ENCODE measurements at regions not wholly inside any gene's neighbourhood (a gene's known extent, or its start where the extent isn't known, plus 50 kb on each side); places are given as distances from the start of the nearest gene placed in this dataset.

DNA sequence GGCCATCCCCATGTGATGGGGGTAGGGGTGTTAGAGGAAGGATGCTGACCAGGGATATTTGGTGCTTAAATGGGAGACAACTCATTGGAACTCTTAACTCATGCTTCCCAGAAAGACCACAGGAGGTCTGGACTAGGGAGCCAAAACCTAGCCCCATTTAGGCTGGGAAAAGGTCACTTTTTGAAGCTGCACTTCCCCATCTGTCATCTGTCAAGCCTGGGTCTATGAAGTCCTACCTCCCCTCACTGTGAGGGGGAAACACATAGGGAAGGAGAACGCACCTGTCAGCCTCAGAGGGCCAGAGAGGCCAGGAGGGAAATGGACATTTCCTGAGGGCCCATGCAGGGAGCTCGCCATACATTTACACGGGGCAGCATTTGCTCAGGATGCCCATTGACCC lies 321.0 kb downstream of the BCL11B start:
- H3K4me3 ChIP-seq (ENCODE audit: low read depth, low read length), result no peak overlapping the region

DNA sequence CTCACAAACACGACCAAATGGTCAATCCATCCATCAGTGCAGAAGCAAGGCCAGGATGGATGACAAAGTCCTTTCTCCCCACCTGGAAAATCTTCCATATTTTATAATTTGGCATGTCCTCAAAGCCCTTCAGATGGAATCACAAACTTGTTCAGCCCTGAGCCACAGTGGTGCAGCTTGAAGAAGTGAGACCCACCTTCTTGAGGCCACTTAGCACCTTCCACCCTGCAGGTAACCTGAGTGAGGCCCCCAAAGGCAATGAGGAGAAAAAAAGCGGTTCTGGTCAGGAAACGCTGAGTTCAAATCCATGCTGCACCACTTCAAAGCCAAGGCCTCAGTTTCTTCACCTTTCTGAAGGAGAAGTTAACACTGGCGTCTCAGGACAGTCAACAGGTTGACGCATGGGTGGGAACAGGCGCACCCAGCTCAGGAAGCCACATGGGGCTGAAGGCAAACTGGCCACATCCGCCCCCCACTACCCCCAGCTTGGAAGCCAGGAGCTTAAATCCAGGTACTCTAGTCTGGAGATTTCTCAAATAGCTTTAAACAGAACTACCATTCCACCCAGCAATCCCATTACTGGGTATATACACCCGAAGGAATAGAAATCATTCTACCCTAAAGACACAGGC lies 320.4 kb downstream of the BCL11B start:
- H3K4me3 ChIP-seq (ENCODE audit: low read depth, low read length), result no peak overlapping the region

GRCh38 chr14:98952593-98953350 lies 319.2 kb downstream of the BCL11B start:
- H3K4me3 ChIP-seq (ENCODE audit: low read depth, low read length), result no peak overlapping the region

DNA sequence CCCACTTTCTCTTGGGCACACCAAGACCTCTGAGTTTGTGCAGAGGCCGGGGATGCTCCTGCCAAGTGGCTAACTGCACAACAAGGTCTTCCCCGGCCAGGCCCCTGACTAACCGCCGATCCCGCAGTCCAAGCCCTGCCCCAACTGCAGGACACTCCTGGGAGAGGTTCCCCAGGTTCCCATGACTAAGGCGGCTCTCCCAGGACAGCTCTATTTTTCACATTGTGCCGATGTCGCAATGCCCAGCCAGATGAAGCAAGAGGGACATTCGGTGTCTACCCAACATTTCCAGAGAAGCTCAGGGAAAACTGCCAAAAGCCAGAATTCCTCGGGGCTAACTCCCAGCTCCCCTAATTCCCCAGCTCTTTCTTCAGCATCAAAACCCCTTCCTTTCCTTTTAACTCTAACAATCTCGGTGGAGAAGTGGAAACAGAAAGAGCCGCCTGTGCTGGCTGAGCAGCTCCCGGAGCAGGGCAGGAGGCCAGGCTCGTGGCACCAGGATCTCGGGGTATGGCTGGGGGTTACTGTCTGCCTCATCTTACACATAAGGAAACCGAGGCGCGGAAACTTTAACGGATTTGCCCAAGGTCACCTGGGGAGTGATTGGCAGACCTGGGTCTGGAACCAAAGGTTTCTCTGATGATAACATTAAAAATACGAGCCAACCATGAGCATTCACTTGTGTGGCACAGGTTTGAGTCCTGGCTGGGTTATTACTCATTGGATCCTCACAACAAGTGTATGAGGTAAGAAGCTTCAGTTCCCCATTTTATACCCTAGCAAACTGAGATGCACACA lies 318.2 kb downstream of the BCL11B start:
- H3K4me3 ChIP-seq (ENCODE audit: low read depth, low read length), result no peak overlapping the region

DNA sequence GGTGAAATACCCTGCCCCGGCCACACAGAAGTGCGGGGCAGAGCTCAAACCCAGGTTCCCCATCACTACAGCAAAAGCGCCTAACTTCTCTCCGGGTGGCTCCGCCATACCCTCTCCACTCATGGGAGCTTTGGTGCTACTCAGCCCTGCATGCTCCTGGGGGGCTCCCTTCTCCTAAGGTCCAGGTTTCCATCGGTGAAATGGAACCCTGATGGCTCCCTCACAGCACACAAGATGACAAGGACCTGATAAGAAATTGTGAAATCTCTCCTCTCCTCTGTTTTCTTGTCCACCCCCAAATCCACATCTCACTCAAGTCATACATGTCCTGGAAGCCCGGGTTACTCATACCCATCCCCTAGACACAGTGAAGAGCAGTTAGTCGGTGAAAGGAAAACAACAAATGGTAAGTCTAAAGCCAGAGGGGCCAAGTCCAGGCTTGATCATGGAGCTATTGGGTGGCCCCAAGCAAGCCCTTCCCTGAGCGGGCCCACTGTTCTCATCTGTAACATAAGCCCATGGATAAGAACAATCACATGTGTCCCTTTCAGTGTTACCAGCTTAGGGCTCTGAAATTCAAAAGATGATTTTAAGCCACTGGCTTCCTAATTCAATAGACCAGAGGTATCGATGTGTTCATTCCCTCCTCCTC lies 317.5 kb downstream of the BCL11B start:
- no peak overlapping the region for H3K4me3 ChIP-seq (ENCODE audit: low read depth, low read length)

DNA sequence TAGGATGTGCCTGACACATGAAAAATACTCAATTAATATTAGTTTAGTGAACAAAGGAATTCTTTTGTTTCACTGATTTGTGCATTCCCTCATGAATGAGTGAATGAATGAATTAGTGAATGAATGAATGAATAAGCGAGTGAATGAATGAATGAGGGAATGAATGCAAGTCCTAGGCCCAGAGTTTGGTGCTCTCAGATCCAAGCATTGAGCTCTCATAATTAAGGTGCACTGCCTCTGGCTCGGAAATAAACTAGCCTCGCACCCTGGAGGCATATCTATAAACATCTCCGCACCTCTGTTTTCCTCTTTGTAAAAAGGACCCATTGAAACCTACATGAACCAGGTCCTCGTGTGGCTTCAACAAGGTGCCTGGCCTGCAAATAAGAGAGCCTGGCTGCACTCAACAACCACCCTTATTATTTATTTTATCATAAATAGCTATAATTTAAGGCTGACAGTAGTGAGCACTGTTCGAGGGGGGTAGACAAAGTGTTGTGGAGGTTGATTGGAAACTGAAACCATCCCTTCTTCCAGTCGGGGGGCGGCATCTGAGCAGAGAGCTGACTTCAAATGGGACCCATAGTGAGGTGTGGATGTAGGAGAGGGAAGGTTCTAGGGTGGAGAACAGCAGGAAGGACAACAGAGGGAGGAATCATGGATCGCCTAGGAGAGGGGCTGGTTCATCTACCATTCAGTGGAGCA lies 316.8 kb downstream of the BCL11B start:
- no peak overlapping the region for H3K4me3 ChIP-seq (ENCODE audit: low read depth, low read length)

GRCh38 chr14:98955741-98956070 lies 316.3 kb downstream of the BCL11B start:
- H3K4me3 ChIP-seq (ENCODE audit: low read depth, low read length), result no peak overlapping the region

DNA sequence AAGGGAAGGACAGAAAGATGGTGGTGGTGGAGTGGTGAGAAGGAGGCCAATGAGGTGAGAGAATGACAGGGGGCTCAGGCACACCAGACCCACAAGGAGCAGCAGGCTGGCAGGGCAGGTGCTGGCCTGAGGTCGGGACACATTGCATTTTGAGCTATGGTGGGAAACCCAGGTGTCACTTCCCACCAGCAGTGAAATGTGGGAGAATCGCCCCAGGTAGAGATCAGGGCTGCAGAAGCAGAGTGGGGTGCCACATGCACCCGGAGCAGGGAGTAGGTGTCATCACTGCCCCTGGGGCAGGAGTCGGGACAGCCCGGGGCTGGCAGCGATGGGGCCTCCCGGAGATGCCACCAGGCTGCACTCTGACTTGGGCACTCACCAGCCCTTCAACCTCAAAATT lies 315.8 kb downstream of the BCL11B start:
- no peak overlapping the region for H3K4me3 ChIP-seq (ENCODE audit: low read depth, low read length)

DNA sequence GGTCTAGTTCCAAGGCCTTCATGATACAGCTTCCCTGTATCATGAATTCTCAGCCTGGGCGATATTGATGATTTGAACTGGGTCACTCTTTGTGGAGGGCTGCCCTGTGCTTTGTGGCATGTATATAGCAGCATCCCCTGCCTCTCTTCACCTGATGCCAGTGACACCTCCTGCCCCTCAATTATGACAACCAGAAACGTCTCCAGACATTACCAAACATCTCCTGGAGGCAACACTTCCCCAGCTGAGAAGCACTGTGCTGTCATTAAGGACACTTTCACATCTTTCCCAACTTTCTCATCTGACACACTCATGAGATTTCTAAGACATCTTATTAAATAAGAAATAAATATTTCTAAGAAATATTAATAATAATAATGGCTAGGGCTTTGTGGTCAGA lies 315.3 kb downstream of the BCL11B start:
- H3K4me3 ChIP-seq (ENCODE audit: low read depth, low read length), result no peak overlapping the region

GRCh38 chr14:98957211-98958047 lies 314.6 kb downstream of the BCL11B start:
- no peak overlapping the region for H3K4me3 ChIP-seq (ENCODE audit: low read depth, low read length)

DNA sequence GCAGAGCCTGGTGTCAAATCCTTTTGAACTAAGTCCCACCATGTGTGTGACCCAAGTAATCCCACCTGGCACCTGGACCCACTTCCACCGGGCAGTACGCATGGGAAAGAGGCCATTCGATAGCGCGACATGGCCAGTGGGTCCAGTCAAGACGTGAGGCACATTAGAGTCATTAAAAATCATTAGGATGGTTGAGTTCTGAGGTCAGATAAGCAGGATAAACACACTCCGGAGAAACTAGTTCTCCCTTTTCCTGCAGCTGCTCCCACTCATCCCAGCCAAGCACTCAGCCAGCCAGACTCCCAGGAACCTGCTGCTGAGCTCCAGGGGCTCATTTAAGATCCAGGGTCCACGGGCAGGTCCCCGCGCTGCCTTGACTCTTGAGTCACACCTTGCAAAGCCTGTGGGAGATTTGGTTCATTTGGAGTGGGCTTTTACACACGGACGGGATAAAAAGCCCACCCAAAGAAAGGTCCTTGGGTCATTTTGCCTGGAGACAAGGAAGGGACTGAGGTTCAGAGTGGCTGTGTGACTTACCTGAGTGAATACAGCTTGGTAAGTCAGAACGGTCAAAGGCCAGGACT lies 313.9 kb downstream of the BCL11B start:
- no peak overlapping the region for H3K4me3 ChIP-seq (ENCODE audit: low read depth, low read length)

- H3K4me3 ChIP-seq (ENCODE audit: low read depth, low read length), result no peak overlapping the region
Observed at GRCh38 chr14:98958632-98959031, 313.4 kb downstream of the BCL11B start.

- no peak overlapping the region for H3K4me3 ChIP-seq (ENCODE audit: low read depth, low read length)
Observed at GRCh38 chr14:98959410-98959809, 312.6 kb downstream of the BCL11B start.

- H3K4me3 ChIP-seq (ENCODE audit: low read depth, low read length), result no peak overlapping the region
Observed at GRCh38 chr14:98959958-98960616, 311.9 kb downstream of the BCL11B start.

DNA sequence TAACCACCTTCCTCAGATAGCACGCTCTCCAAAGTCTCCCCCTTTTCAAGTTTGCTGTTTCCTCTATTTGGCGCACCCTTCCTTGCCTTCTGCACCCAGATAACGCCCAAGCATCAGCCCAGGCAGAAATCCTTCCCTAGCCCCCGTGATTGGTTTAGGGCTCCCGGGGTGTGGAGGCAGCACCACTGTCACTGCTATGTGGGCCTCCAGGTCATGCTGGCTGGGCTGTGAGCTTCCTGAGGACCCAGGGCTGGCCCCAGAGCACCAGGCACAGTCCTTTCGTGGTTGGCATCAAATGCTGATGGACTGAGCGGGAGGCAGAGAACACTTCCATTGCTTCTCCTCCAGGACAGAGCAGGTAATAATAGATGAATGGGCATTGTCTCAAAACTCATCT lies 311.4 kb downstream of the BCL11B start:
- no peak overlapping the region for H3K4me3 ChIP-seq (ENCODE audit: low read depth, low read length)

DNA sequence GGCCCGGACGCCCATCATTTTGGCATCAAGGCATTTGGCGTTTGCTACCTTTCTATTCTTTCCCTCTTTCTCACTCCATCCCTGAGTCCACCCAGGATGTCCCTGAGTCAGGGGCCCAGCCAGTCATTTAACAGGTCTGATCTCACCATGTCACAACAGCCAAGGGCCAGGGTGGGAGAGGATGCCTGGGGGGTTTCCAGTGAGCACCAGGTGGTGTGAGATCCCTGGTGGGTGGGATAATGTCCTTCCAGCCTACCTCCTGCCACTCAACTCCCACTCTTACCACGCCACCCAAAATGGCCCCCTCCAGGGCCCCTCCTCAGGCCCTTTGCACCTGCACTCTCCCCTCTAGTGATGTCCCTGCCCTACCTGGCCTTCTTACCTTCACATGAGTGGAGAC lies 310.8 kb downstream of the BCL11B start:
- H3K4me3 ChIP-seq (ENCODE audit: low read depth, low read length), result no peak overlapping the region

DNA sequence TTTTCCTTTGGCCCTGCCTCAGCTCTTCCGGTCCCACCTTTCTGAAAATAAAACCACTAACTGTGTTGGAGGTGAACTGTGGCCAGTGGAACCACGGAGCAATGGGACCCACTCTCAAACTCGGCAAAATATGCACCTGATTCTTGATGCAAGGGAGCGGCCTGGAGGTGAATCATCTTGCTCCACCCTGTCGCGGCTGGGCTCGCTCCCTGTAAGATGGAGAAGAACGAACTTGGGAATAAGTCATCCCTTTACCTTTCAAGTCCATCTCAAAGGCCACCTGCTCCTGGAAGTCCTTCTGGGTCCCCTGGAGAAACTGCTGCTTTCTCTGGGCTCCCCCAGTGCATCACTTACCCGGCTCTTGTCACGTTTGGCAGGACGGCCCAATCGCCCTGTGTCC lies 309.9 kb downstream of the BCL11B start:
- no peak overlapping the region for H3K4me3 ChIP-seq (ENCODE audit: low read depth, low read length)

DNA sequence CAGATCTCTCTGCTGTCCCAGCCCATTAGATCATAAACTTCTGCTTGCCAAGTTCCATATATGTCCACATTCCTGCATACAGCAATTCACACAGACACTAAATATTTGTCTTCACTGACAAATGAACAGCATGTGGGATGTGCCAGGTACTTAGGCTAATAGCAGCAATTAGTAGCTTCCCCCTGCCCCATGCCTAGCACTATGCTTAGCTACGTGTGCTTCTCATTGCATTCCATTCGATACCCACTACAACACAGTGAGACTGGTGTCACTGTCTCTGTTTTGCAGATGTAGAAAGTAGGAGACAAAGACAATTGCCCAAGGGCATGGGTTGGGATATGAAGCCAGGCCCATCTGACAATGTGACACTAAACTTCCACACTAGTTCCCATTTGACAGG lies 308.4 kb downstream of the BCL11B start:
- no peak overlapping the region for H3K4me3 ChIP-seq (ENCODE audit: low read depth, low read length)

DNA sequence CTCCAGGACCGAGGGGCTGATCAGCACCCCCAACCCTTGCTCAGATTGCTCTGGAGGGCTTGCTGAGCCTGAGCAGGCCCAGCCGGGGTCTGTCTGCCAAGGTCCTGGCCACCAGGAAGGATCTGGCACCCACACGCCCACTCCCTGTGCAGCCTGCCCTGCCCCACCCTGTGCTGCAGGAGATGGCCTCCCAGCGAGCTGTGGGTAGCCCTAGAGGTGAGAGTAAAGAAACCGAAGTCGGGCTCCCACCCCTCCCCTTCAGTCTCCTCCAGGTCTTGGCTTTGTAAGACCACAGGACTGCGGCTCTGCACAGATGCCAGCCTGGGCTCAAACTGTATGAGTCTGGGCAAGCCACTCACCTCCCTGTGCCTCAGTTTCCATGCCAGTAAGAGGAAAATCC lies 307.8 kb downstream of the BCL11B start:
- H3K4me3 ChIP-seq (ENCODE audit: low read depth, low read length), result no peak overlapping the region

Data from iPS-11a (cell line).